CD14-positive monocyte (primary cell): ENCODE measurements at regions not wholly inside any gene's neighbourhood (a gene's known extent, or its start where the extent isn't known, plus 50 kb on each side); places are given as distances from the start of the nearest gene placed in this dataset.

Experiments used
- DNase-seq, 3 donors: peaks; one replicate each; pipeline ENCODE4 v3.0.0-alpha.2; 2011 to 2022
- H2AFZ ChIP-seq: 2 replicates; pipeline ENCODE4 v1.6.0; 2012; ENCODE audit warnings: mild to moderate bottlenecking, low read depth, low read length, inconsistent platforms; ENCODE audit not compliant: insufficient read depth, poor library complexity, severe bottlenecking
- H3K27ac ChIP-seq, 2 donors: 1 replicate in 1 of 2; 2 replicates in 1 of 2; pipeline ENCODE4 v1.5.1; 2012 to 2013; ENCODE audit warnings: low read length in 2 of 2, control low read depth in 1 of 2, inconsistent platforms in 1 of 2, low read depth in 1 of 2, mild to moderate bottlenecking in 1 of 2
- H3K27me3 ChIP-seq, 2 donors: one replicate each; pipeline versions ENCODE4 v1.6.0 to v1.6.1; 2011 to 2013; ENCODE audit warnings: low read length in 2 of 2; ENCODE audit not compliant: control insufficient read depth in 2 of 2, insufficient read depth in 2 of 2
- H3K36me3 ChIP-seq, 2 donors: replicated peaks in 1 of 2; 1 replicate in 1 of 2; 2 replicates in 1 of 2; pipeline versions ENCODE4 v1.5.1 to v1.6.1; 2012 to 2013; ENCODE audit warnings: low read length in 2 of 2, control low read depth in 1 of 2, inconsistent platforms in 1 of 2, mild to moderate bottlenecking in 1 of 2; ENCODE audit not compliant: insufficient read depth in 2 of 2, control insufficient read depth in 1 of 2
- H3K4me1 ChIP-seq, 2 donors: 1 replicate in 1 of 2; 2 replicates in 1 of 2; pipeline versions ENCODE4 v1.5.1 to v1.6.1; 2012 to 2013; ENCODE audit warnings: low read length in 2 of 2, control low read depth in 1 of 2, inconsistent platforms in 1 of 2, mild to moderate bottlenecking in 1 of 2, moderate library complexity in 1 of 2; ENCODE audit not compliant: insufficient read depth in 2 of 2, control insufficient read depth in 1 of 2
- H3K4me2 ChIP-seq: replicated peaks from 2 replicates; pipeline ENCODE3; 2012; ENCODE audit warnings: low read length, moderate library complexity, mild to moderate bottlenecking; ENCODE audit not compliant: poor library complexity, severe bottlenecking; ENCODE audit errors: extremely low read depth
- H3K4me3 ChIP-seq, 3 experiments: fragments of 200-600 bp in 1 of 3; sonication (generic) in 1 of 3; replicated peaks in 1 of 3; 1 replicate in 2 of 3; 2 replicates in 1 of 3; pipeline ENCODE4 v1.5.1; 2011 to 2013; ENCODE audit warnings: low read length in 3 of 3, mild to moderate bottlenecking in 3 of 3, control low read depth in 2 of 3, low read depth in 2 of 3, inconsistent platforms in 1 of 3, moderate library complexity in 1 of 3
- H3K79me2 ChIP-seq: 2 replicates; pipeline ENCODE4 v1.6.0; 2012; ENCODE audit warnings: mild to moderate bottlenecking, control low read depth, inconsistent platforms, low read length, moderate library complexity; ENCODE audit not compliant: insufficient read depth
- H3K9ac ChIP-seq: 2 replicates; pipeline ENCODE4 v1.6.0; 2017; ENCODE audit warnings: low read length, mild to moderate bottlenecking; ENCODE audit not compliant: insufficient read depth, poor library complexity, severe bottlenecking
- H3K9me3 ChIP-seq, 2 donors: replicated peaks in 1 of 2; 1 replicate in 1 of 2; 2 replicates in 1 of 2; pipeline versions ENCODE4 v1.5.1 to v1.6.1; 2012 to 2013; ENCODE audit warnings: low read length in 2 of 2, control low read depth in 1 of 2; ENCODE audit not compliant: control insufficient read depth in 1 of 2, insufficient read depth in 1 of 2
- H4K20me1 ChIP-seq: 2 replicates; pipeline ENCODE4 v1.6.0; 2012; ENCODE audit warnings: mild to moderate bottlenecking, low read length, control low read depth, moderate library complexity; ENCODE audit not compliant: insufficient read depth
- H3K27ac Mint-ChIP-seq, 7 donors: one replicate each; pipeline ENCODE4 v1.8.0; 2020; ENCODE audit warnings: mild to moderate bottlenecking in 7 of 7, mixed read lengths in 7 of 7, moderate library complexity in 6 of 7, inconsistent platforms in 2 of 7
- H3K27me3 Mint-ChIP-seq, 3 donors: one replicate each; pipeline ENCODE4 v1.8.0; 2021 to 2022; ENCODE audit warnings: low read depth in 3 of 3, mild to moderate bottlenecking in 3 of 3, mixed read lengths in 3 of 3, moderate library complexity in 3 of 3, inconsistent platforms in 1 of 3
- H3K36me3 Mint-ChIP-seq, 2 donors: one replicate each; pipeline ENCODE4 v1.8.0; 2020; ENCODE audit warnings: mixed read lengths in 2 of 2, inconsistent platforms in 1 of 2, mild to moderate bottlenecking in 1 of 2
- H3K4me1 Mint-ChIP-seq: one replicate; pipeline ENCODE4 v1.8.0; 2020; ENCODE audit warnings: mild to moderate bottlenecking, mixed read lengths
- H3K4me3 Mint-ChIP-seq, 2 donors: one replicate each; pipeline ENCODE4 v1.8.0; 2020; ENCODE audit warnings: mild to moderate bottlenecking in 2 of 2, mixed read lengths in 2 of 2, moderate library complexity in 1 of 2
- H3K9me3 Mint-ChIP-seq, 7 donors: one replicate each; pipeline ENCODE4 v1.8.0; 2020 to 2022; ENCODE audit warnings: mixed read lengths in 7 of 7, mild to moderate bottlenecking in 6 of 7, moderate library complexity in 6 of 7, inconsistent platforms in 2 of 7
- WGBS: methylation state at CpG from one replicate; pipeline ENCODE4 v1.1.5; 2013; ENCODE audit warnings: missing lambda C conversion rate; ENCODE audit not compliant: insufficient coverage; 5-methylcytosine and 5-hydroxymethylcytosine counted together
- intact Hi-C, 2 donors: fragments of 100-400 bp; cut with micrococcal nuclease; formaldehyde crosslinking; loops; one replicate each; pipeline versions ENCODE4 v1.15.0 to v1.15.1; 2023
- TF ChIP-seq, protein P1 (sequence below): fragments of 200-600 bp; IDR thresholded peaks from one replicate; pipeline ENCODE4 v1.8.0; 2022; ENCODE audit warnings: antibody characterized with exemption, mild to moderate bottlenecking

DNA sequence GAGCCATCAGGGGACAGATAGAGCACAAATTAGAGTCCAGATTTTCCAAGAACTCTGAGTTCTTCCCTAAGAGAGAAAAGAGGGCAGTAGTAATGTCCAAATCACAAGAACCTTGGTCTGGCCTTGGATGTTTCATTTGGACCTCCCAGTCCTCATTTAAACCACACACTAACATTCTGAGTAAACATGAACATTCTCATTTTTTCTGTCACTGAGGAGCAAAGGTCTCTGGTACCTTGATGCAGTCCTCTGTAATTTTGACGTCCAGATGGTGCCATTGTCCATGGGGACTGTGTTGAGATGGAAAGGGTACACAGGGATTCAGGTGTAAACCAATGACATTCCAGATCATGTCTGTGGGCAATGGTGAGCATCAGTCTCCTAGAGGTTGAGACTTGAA is 225.4 kb upstream of the PHYHIPL start:
- DNase-seq, result no peak
- WGBS, result 50% methylated on average over 1 of the region's 1 CpG
- TF ChIP-seq, protein P1, sequence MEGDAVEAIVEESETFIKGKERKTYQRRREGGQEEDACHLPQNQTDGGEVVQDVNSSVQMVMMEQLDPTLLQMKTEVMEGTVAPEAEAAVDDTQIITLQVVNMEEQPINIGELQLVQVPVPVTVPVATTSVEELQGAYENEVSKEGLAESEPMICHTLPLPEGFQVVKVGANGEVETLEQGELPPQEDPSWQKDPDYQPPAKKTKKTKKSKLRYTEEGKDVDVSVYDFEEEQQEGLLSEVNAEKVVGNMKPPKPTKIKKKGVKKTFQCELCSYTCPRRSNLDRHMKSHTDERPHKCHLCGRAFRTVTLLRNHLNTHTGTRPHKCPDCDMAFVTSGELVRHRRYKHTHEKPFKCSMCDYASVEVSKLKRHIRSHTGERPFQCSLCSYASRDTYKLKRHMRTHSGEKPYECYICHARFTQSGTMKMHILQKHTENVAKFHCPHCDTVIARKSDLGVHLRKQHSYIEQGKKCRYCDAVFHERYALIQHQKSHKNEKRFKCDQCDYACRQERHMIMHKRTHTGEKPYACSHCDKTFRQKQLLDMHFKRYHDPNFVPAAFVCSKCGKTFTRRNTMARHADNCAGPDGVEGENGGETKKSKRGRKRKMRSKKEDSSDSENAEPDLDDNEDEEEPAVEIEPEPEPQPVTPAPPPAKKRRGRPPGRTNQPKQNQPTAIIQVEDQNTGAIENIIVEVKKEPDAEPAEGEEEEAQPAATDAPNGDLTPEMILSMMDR, result no peak
- Histone ChIP-seq H3K4me2 (no peak overlapping the region), H3K27ac (no peak overlapping the region), H3K27me3 (no peaks in the 10 kb centered on the region), H3K9me3 (no peaks in the 10 kb centered on the region), H3K4me3 (no peak overlapping the region), H3K4me1 (no peaks in the 10 kb centered on the region), H2AFZ (no peak overlapping the region), H3K79me2 (no peaks in the 10 kb centered on the region), H3K36me3 (no peaks in the 10 kb centered on the region), H4K20me1 (no peaks in the 10 kb centered on the region), H3K9ac (no peak overlapping the region)
- intact Hi-C loops, result no loop called here
- Mint-ChIP-seq H3K4me3 (no peak overlapping the region), H3K27me3 (no peaks in the 10 kb centered on the region), H3K4me1 (no peaks in the 10 kb centered on the region), H3K36me3 (no peaks in the 10 kb centered on the region), H3K9me3 (no peaks in the 10 kb centered on the region), H3K27ac (no peak overlapping the region)

DNA sequence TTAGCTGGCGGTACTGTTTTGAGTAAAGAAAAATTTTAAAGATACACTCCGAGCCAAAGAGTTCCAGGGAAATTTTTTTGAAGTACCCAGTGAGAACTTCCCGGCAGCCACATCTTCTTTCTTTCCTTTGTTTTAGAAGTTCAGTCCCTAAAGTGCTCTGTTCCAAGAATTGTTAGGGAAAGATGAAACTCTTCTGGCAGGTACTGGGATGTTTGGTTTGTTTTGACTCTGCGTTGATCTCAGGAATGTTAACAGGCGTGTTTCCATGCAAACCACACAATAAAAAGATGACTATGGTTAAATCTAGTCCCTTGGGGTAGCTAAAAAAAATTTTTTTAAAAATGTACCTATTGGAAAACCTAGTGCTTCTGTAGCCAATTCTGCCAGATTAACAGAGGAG is 224.7 kb upstream of the PHYHIPL start:
- intact Hi-C loops, result no loop called here
- no peak overlapping the region for H2AFZ ChIP-seq
- no CpG with 5 or more reads among the region's 5 CpGs for WGBS
- Mint-ChIP-seq H3K36me3 (no peaks in the 10 kb centered on the region), H3K9me3 (no peaks in the 10 kb centered on the region), H3K27ac (no peak overlapping the region), H3K4me1 (no peaks in the 10 kb centered on the region), H3K27me3 (no peaks in the 10 kb centered on the region), H3K4me3 (no peak overlapping the region)
- H3K4me1 ChIP-seq, result no peaks in the 10 kb centered on the region
- no peaks in the 10 kb centered on the region for H3K9me3 ChIP-seq
- DNase-seq, result no peak
- no peak overlapping the region for H3K4me2 ChIP-seq
- H3K9ac ChIP-seq, result no peak overlapping the region
- no peak overlapping the region for H3K4me3 ChIP-seq
- H3K36me3 ChIP-seq, result no peaks in the 10 kb centered on the region
- H4K20me1 ChIP-seq, result no peaks in the 10 kb centered on the region
- H3K27me3 ChIP-seq, result no peaks in the 10 kb centered on the region
- TF ChIP-seq, protein P1, result no peak
- H3K79me2 ChIP-seq, result no peaks in the 10 kb centered on the region
- H3K27ac ChIP-seq, result no peak overlapping the region
